ENCODE measurements at regions not wholly inside any gene's neighbourhood (a gene's known extent, or its start where the extent isn't known, plus 50 kb on each side); places are given as distances from the start of the nearest gene placed in this dataset.

GRCh38 chr3:40652072-40652471 lies 127.3 kb downstream of the ZNF621 start:
- Histone ChIP-seq H4K20me1 (replicated peaks in 1 of 2; ENCODE audit: control insufficient read depth in 1 of 2, insufficient read depth in 2 of 2, low read length in 2 of 2) (no peaks in the 10 kb centered on the region), H4K5ac (ENCODE audit: insufficient read length, low read depth, low read length) (no peak overlapping the region), H4K8ac (ENCODE audit: extremely low read depth, insufficient read depth, low read length) (no peak overlapping the region), H3K79me2 (ENCODE audit: control insufficient read depth in 1 of 2, insufficient read depth in 2 of 2, low read length in 2 of 2) (no peaks in the 10 kb centered on the region), H3K23me2 (ENCODE audit: low read depth, low read length) (no peaks in the 10 kb centered on the region), H3K4me3 (ENCODE audit: extremely low read depth in 1 of 4, insufficient read depth in 2 of 4, low read depth in 3 of 4, low read length in 4 of 4) (no peak overlapping the region), H3K23ac (ENCODE audit: insufficient read length) (no peak overlapping the region), H2AK5ac (ENCODE audit: low read depth, low read length) (no peak overlapping the region), H2BK20ac (ENCODE audit: low read length) (no peak overlapping the region), H3K18ac (ENCODE audit: extremely low read depth, low read length) (no peak overlapping the region), H3K27ac (ENCODE audit: low read depth, low read length) (no peak overlapping the region), H3K79me1 (ENCODE audit: low read depth, low read length) (no peaks in the 10 kb centered on the region), H3K4ac (replicated peaks; ENCODE audit: insufficient read length, low read depth, low read length) (no peak overlapping the region), H2BK12ac (ENCODE audit: low read depth, low read length) (no peak overlapping the region), H3K4me1 (replicated peaks in 1 of 4; ENCODE audit: control insufficient read depth in 3 of 4, insufficient read depth in 4 of 4, low read length in 3 of 4) (no peaks in the 10 kb centered on the region), H3K4me2 (ENCODE audit: insufficient read depth in 1 of 2, low read depth in 2 of 2, low read length in 2 of 2) (no peak overlapping the region), H3K56ac (replicated peaks; ENCODE audit: insufficient read length, low read depth, low read length) (no peak overlapping the region), H3K14ac (ENCODE audit: insufficient read length) (no peak overlapping the region), H4K91ac (replicated peaks; ENCODE audit: insufficient read length, low read length) (no peak overlapping the region), H2BK15ac (ENCODE audit: low read length) (no peak overlapping the region), H3K27me3 (replicated peaks in 1 of 4; ENCODE audit: control insufficient read depth in 3 of 4, extremely low read depth in 1 of 4, insufficient read depth in 3 of 4, low read length in 3 of 4) (no peaks in the 10 kb centered on the region), H3K9ac (replicated peaks in 1 of 4; ENCODE audit: extremely low read depth in 1 of 4, low read depth in 3 of 4, low read length in 3 of 4) (no peak overlapping the region), H2BK120ac (replicated peaks; ENCODE audit: low read depth, low read length) (no peak overlapping the region), H2AFZ (ENCODE audit: low read length) (peak overlapping the region; percentile 66), H3K9me3 (ENCODE audit: insufficient read depth in 2 of 2, low read depth in 1 of 2, low read length in 1 of 2) (no peaks in the 10 kb centered on the region), H2BK5ac (ENCODE audit: low read depth, low read length) (no peak overlapping the region), H3K36me3 (ENCODE audit: control insufficient read depth in 2 of 4, insufficient read depth in 4 of 4, low read length in 3 of 4) (no peaks in the 10 kb centered on the region)
- DNase-seq (ENCODE audit: low read depth in 1 of 2, low spot score in 2 of 2) (no peak), FAIRE-seq (no peak)
- CTCF ChIA-PET (ENCODE audit: partially characterized antibody): no interaction called here
- POLR2A ChIA-PET (ENCODE audit: partially characterized antibody): no interaction called here
- 80% methylated on average over 5 of the region's 5 CpGs; no CpG with 5 or more reads in 1 of the 2 experiments for WGBS, 2 experiments (ENCODE audit: extremely low coverage in 1 of 2, insufficient coverage in 1 of 2, insufficient read length in 1 of 2, insufficient replicate concordance in 2 of 2, low coverage in 1 of 2, low lambda C conversion rate in 2 of 2, missing lambda C conversion rate in 1 of 2)
- TF ChIP-seq ZNF274 (IDR thresholded peaks at IDR 0.05; ENCODE audit: borderline replicate concordance, extremely low read depth, low read length): no peak
- TF ChIP-seq KDM1A (IDR thresholded peaks at IDR 0.05; ENCODE audit: borderline replicate concordance, low read length): no peak
- no peak for TF ChIP-seq TAF1 (IDR thresholded peaks at IDR 0.05; ENCODE audit: low read depth, low read length)
- no peak for TF ChIP-seq KDM5A (IDR thresholded peaks at IDR 0.05; ENCODE audit: low read length)
- TF ChIP-seq ATF3 (IDR thresholded peaks at IDR 0.05; ENCODE audit: insufficient read depth, low read depth, low read length): no peak
- no peak for TF ChIP-seq CBX5 (IDR thresholded peaks at IDR 0.05; ENCODE audit: low read depth, low read length)
- no peak for TF ChIP-seq HDAC6 (IDR thresholded peaks at IDR 0.05; ENCODE audit: low read depth, low read length)
- TF ChIP-seq CHD1 (IDR thresholded peaks at IDR 0.05; ENCODE audit: low read depth, low read length): no peak
- TF ChIP-seq PHF8 (conservative IDR thresholded peaks at IDR 0.05; ENCODE audit: low read depth, low read length): no peak
- no peak for TF ChIP-seq SIN3A (conservative IDR thresholded peaks at IDR 0.05 in 1 of 2, IDR thresholded peaks at IDR 0.05 in 1 of 2; ENCODE audit: low read depth in 1 of 2, low read length in 2 of 2)
- no peak for TF ChIP-seq MAX (IDR thresholded peaks at IDR 0.05)
- TF ChIP-seq CREB1 (IDR thresholded peaks at IDR 0.05): no peak
